ENCODE measurements at regions not wholly inside any gene's neighbourhood (a gene's known extent, or its start where the extent isn't known, plus 50 kb on each side); places are given as distances from the start of the nearest gene placed in this dataset.

GRCh38 chr13:80904386-80904785 lies 563.5 kb upstream of the SPRY2 start:
- TF ChIP-seq, protein P1, sequence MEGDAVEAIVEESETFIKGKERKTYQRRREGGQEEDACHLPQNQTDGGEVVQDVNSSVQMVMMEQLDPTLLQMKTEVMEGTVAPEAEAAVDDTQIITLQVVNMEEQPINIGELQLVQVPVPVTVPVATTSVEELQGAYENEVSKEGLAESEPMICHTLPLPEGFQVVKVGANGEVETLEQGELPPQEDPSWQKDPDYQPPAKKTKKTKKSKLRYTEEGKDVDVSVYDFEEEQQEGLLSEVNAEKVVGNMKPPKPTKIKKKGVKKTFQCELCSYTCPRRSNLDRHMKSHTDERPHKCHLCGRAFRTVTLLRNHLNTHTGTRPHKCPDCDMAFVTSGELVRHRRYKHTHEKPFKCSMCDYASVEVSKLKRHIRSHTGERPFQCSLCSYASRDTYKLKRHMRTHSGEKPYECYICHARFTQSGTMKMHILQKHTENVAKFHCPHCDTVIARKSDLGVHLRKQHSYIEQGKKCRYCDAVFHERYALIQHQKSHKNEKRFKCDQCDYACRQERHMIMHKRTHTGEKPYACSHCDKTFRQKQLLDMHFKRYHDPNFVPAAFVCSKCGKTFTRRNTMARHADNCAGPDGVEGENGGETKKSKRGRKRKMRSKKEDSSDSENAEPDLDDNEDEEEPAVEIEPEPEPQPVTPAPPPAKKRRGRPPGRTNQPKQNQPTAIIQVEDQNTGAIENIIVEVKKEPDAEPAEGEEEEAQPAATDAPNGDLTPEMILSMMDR (conservative IDR thresholded peaks at IDR 0.05; ENCODE audit: low read depth, low read length) = no peak
- Histone ChIP-seq H3K4me1 (ENCODE audit: low read depth, poor library complexity, severe bottlenecking) (no peaks in the 10 kb centered on the region), H4K20me1 (ENCODE audit: insufficient read depth) (no peaks in the 10 kb centered on the region), H3K79me2 (ENCODE audit: insufficient read depth, low read depth) (no peaks in the 10 kb centered on the region), H3K4me2 (no peak overlapping the region), H3K4me3 (IDR thresholded peaks at IDR 0.05; ENCODE audit: insufficient read depth, low read depth, low read length) (no peak overlapping the region), H3K27ac (no peak overlapping the region), H3K36me3 (ENCODE audit: insufficient read depth) (no peaks in the 10 kb centered on the region), H3K27me3 (ENCODE audit: insufficient read depth, low read depth) (no peaks in the 10 kb centered on the region), H3K9ac (no peak overlapping the region), H2AFZ (ENCODE audit: low read depth) (no peak overlapping the region)

GRCh38 chr13:80903911-80904310 lies 563.0 kb upstream of the SPRY2 start:
- no peaks in the 10 kb centered on the region for H3K4me1 ChIP-seq (ENCODE audit: low read depth, poor library complexity, severe bottlenecking)
- TF ChIP-seq, protein P1 (conservative IDR thresholded peaks at IDR 0.05; ENCODE audit: low read depth, low read length) = no peak
- H3K79me2 ChIP-seq (ENCODE audit: insufficient read depth, low read depth) = no peaks in the 10 kb centered on the region
- H3K27me3 ChIP-seq (ENCODE audit: insufficient read depth, low read depth) = no peaks in the 10 kb centered on the region
- H3K4me2 ChIP-seq = no peak overlapping the region
- H4K20me1 ChIP-seq (ENCODE audit: insufficient read depth) = no peaks in the 10 kb centered on the region
- H3K9ac ChIP-seq = no peak overlapping the region
- H3K36me3 ChIP-seq (ENCODE audit: insufficient read depth) = no peaks in the 10 kb centered on the region
- H3K4me3 ChIP-seq (IDR thresholded peaks at IDR 0.05; ENCODE audit: insufficient read depth, low read depth, low read length) = no peak overlapping the region
- H3K27ac ChIP-seq = no peak overlapping the region
- H2AFZ ChIP-seq (ENCODE audit: low read depth) = no peak overlapping the region

GRCh38 chr13:80901530-80901929 lies 560.6 kb upstream of the SPRY2 start:
- Histone ChIP-seq H3K79me2 (ENCODE audit: insufficient read depth, low read depth) (no peaks in the 10 kb centered on the region), H3K4me2 (no peak overlapping the region), H3K27me3 (ENCODE audit: insufficient read depth, low read depth) (no peaks in the 10 kb centered on the region), H3K27ac (no peak overlapping the region), H3K9ac (no peak overlapping the region), H3K4me3 (IDR thresholded peaks at IDR 0.05; ENCODE audit: insufficient read depth, low read depth, low read length) (no peak overlapping the region), H4K20me1 (ENCODE audit: insufficient read depth) (no peaks in the 10 kb centered on the region), H3K4me1 (ENCODE audit: low read depth, poor library complexity, severe bottlenecking) (no peaks in the 10 kb centered on the region), H3K36me3 (ENCODE audit: insufficient read depth) (no peaks in the 10 kb centered on the region), H2AFZ (ENCODE audit: low read depth) (no peak overlapping the region)
- TF ChIP-seq, protein P1 (conservative IDR thresholded peaks at IDR 0.05; ENCODE audit: low read depth, low read length) = no peak

GRCh38 chr13:80901111-80901510 lies 560.2 kb upstream of the SPRY2 start:
- Histone ChIP-seq H2AFZ (ENCODE audit: low read depth) (no peak overlapping the region), H3K9ac (no peak overlapping the region), H3K79me2 (ENCODE audit: insufficient read depth, low read depth) (no peaks in the 10 kb centered on the region), H3K4me2 (no peak overlapping the region), H4K20me1 (ENCODE audit: insufficient read depth) (no peaks in the 10 kb centered on the region), H3K4me1 (ENCODE audit: low read depth, poor library complexity, severe bottlenecking) (no peaks in the 10 kb centered on the region), H3K4me3 (IDR thresholded peaks at IDR 0.05; ENCODE audit: insufficient read depth, low read depth, low read length) (no peak overlapping the region), H3K27ac (no peak overlapping the region), H3K36me3 (ENCODE audit: insufficient read depth) (no peaks in the 10 kb centered on the region), H3K27me3 (ENCODE audit: insufficient read depth, low read depth) (no peaks in the 10 kb centered on the region)
- TF ChIP-seq, protein P1 (conservative IDR thresholded peaks at IDR 0.05; ENCODE audit: low read depth, low read length) = no peak

Measured in KMS-11 (cell line).